ENCODE measurements at regions not wholly inside any gene's neighbourhood (a gene's known extent, or its start where the extent isn't known, plus 50 kb on each side); places are given as distances from the start of the nearest gene placed in this dataset.
"Not testable (repeated sequence)": the region's sequence is repeated elsewhere in the genome, so short reads cannot be mapped to it uniquely, and the experiment has no call there.

DNA sequence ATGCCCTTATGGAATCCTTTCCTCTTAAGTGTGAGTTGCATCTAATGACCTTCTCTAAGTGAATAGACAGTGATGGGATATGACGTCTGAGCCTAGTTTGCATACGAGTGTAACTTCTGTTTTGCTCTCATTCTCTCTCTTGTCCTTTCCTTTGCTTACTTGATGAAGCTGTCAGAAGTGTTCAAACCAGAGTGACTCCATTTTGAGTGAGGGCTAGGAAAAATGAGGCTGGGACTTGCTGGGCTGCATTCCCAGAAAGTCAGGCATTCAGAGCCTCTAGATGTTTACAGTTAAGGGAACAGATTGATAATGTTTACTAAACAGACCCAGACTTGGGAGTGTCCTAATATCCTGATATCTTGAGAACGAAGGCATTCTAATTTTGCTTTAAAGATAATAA lies 311.2 kb upstream of the SOX4 start:
- DNase-seq, result not testable (repeated sequence)

DNA sequence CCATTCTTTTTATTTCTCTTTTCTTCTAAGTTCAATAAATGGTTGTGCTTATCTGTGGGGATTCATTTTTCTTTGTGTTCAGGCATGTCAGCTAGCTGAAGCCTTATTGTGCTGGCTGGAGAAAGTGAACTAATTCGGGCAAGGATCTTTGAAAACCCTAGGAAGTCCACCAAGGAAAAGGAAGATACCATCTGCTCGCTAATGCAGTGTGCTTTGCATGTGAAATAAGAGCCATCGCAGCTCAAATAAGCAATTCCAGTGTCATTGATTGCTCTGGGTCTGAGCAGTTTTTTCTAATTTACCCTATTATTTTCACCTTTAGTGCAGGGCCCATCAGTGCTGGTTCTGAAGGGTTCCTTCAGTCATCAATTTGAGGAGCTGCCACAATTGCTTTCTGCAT lies 309.4 kb upstream of the SOX4 start:
- no peak for DNase-seq

DNA sequence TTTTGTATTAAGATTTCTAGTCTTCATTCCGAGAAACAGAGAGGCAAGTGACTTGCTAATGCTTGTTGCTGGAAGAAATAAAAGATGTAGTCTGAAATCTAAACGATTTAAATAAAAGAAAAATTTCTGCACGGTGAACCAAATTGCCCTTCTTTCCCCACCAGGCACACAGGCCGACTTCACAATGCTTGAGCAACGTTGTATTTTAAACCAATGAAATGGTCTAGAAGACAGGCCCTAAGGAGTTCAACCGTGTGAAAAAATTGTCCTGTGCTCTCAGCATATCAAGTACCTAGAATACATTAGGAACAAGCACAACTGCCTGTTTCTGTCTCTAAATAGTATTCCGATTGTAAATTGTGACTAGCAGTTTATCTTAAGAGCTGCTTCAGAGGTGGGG lies 308.8 kb upstream of the SOX4 start:
- DNase-seq, result no peak

DNA sequence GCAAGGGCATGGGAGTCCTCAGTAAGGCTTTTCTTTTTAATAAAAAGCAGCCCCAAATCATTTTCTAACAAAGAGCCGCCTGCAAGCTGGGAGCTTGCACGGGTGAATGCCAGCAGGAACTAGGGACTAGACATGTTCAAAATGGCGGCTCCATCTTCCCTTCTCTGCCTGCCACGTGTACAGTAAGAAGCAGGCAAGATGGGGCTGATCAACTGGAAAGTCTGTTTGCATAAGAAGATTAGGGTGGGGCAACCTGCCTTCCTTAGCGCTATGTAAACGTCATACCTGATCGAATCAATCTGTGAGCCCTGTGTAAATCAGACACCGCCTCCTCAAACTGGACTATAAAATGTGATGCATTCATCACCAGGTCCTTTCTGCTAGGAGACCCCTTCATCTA lies 299.4 kb upstream of the SOX4 start:
- DNase-seq, result no peak

DNA sequence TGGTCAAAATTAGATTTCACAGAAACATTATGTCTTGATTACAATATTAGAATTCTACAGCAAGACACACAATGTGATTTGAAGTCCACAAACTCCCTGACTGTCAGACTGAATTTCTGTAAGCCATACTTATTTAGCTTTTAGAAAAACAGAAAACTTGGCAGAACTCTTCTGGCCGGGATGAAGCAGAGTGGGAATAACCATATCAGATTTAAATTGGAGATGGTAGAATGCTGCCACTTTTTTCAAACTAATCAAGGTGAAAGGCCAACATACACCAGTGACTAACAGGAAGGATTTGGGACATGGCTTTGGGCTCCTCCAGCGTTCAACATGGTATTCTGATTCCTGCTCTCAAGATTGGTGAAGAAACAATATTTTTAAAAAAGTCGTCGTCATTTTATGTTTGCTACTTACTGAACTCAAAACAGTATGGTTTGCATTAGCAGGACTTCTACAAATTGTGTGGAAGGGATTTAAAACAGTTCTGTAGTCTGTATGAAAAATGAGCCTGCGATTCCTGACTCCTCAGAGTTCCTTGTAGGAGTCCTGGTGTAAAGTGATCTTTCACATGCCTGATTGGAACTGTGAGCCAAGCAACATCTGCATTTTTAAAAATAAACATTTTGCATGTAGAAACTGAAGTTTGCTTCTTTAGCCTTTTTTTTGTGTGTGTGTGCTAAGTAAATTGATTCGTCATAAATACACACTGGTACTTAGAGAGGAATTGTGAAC lies 297.9 kb upstream of the SOX4 start:
- no peak for DNase-seq

DNA sequence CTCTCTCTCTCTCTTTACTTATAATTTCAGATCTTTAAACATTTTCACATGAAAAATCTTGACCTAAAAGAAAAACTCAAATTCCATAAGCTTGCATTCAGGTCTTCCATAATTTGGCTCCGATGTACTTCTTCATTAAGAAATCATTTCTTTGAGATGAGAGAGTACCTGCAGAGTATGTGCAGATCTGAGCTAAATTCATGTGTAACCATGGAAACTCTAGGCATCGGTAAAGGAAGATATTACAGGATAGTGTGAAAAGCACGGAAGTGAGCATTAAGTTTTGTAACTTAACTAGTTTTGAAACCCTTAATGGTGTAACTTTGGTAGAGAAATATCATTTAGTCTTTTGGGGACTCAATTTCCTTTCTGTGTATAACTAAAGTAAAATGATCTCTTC lies 295.9 kb upstream of the SOX4 start:
- DNase-seq, result no peak

DNA sequence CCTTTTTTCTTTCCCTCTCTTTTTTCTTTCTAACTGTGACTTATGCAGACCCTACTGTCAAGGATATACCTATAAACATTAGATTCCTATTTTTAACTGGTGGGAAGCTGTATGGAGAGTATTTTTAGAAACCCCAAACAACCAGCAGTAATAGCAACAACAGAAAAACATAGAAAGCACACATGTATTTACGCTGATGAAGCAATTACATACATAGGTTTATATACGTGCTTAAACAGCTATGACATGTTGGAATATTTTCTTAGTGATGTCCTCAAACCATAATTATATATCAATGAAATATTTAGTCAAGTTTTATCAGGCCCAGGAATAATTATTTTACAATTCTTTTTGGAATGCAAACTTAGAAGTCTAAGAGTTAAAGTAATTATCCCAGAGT lies 294.3 kb upstream of the SOX4 start:
- no peak for DNase-seq

DNA sequence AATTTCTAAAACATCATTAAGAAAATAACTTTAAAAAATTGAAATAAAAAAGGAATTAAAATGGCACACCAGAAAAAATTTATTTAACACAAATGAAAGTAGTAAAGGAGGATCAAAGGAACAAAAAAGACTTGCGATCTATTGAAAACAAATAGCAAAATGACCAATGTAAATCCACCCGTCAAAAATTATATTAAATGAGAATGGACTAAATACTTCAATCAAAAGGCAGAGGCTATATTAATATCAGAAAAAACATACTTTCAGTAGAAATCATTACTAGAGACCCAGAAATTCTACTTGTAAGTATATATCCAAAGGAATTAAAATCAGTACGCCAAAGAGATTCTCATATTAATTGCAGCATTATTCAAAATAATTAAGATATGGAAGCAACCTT lies 293.1 kb upstream of the SOX4 start:
- DNase-seq, result no peak

DNA sequence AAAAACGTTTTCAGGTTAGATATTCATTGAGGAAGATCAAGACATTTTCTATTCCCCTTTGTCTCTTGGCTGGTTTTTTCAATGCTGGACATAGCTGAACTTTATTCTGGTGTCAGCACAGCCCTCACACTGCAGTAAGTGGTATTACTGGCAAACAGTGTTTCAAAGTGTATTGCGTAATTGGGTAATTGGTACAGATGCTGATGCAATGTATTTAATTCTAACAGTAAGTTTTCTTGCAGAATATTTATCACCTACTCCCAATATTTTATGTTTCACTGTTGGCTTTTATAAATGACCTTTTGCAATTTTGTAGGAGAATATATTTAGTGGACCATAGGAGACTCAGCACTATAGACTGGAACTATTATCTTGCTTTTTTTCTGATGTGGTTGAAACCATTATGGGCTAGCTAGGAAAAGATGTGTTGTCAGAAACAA lies 287.6 kb upstream of the SOX4 start:
- DNase-seq, result no peak

DNA sequence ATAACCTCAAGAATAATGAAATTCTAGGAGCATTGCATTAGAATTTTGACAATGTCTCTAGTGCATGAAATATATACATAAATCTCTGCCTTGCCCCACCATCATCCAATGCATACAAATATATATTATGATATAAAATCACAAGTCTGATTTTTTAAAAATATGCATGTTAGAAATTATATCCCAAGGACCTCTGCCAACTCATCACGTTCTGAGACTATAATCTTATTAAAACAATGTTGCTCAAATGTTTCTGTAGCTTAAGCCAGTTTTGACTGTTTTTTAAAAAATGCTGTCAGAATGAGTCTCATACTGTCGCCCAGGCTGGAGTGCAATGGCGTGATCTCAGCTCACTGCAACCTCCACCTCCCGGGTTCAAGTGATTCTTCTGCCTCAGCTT lies 287.0 kb upstream of the SOX4 start:
- no peak for DNase-seq

DNA sequence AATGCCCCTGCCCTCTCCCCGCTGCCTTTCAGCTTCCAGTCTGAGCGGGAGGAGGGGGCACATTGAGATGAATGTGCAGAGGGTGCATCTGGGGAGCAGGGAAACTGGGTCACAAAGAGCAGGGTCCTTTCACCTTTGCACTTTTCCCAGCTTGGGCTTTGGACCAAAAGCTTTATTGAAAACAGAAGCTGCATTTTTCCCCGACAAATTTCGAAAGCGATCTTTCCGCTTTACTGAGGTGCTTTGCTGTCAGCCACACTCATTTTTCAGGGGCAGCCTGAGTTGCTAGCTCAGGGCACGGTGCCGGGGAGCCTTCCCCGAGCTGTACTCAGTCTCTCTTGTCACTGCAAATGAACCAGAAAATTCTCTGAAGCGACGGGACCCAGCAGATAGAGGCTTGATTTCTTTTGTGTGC lies 283.7 kb upstream of the SOX4 start:
- DNase-seq, result no peak

DNA sequence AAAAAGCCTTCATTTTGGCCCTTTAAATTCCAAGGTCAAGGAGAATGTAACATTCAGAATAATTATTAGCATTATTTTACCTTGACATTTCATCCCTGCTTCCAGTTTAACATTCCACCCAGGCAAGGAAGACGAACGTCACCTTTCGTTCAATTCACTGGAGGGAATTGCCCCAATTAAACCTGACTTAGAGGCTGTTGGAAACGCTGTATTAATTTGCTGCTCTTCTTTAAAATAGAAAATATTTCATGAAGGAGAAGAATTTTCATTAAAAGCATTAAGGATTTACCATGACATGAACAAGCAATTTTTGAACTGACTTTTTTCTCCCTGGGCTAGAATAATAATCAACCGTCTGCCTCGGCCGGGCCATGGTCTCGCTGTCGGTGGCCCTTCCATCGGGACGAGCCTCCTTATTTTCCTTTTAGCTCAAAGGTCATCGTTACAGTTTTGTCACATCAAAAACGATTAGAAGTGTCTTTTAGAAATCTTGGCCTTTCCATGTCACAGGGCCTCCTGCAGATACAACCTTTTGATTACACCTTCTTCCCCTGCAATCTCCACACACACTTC lies 282.9 kb upstream of the SOX4 start:
- no peak for DNase-seq

DNA sequence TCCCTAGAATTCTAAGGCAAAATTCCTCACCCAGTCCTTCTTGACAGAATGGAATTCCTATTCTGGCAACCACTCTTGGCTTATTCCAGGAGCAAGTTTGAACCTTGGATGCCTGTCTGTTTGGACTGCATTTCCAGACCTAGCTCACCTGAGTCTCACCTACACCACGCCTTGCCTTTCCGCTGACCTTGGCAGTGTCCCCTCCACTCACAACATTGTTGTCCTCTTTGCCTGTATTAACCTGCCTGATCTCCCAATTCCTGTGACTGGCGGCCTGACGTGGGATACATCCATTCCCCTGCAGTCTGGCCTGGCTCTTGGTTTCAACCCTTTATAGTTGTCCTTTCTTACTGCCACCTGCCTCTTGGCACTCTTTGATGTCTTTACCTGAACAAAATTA lies 281.4 kb upstream of the SOX4 start:
- no peak for DNase-seq

DNA sequence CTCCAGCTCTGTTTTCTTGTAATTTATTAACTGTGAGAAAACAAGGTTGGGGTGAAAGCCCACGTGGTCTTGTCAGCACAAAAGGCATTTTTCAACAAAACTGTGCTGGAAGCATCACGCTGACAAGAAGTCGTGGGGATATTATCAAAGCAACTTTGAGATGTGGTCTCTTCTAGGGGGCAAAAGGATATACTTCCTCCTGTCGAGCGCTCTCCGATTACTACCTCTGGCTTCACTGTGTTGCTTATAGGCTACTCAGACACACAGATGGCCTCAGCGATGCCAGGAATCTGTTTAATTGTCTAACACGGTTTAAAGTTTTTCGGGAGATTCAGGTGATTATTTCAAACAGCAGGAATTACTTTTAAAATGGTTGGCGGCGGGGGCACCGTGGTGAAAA lies 275.9 kb upstream of the SOX4 start:
- no peak for DNase-seq

DNA sequence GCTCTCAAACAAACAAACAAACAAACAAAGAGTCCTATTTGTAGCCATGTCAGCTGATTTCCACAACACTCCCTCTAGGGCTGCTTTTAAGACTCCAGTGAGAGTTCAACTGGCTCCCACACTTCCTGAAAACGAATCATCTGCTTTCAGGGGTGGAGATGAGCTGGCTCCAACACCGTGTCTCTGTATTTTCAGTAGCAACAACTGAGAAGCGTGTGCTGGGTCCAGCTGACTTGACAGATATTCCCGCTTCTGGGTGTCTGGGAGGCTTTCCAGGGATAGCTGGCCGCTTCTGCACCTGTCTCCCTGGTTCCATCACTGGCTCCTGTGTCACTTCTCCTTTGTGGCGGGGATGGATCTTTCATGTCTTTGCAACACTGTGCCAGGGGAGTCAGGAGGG lies 272.5 kb upstream of the SOX4 start:
- DNase-seq, result no peak

DNA sequence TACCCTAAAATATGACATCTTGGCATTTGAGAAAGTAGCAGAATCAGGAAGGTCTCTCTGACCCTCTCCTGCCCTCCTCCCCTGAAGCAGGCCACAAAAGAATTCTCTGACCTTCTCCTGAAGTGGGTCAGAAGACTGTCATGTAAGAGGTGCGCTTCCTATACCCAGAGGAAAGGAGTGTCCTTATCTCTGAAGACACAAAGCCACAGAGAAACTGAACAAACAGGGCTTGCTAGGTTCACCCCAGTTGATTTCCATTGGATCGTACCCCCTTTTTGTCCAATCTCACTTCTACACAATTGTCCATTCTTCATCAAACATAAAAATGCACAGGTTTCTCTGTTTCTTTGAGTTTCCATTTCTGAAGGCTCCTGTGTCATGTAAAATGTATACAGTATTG lies 272.0 kb upstream of the SOX4 start:
- DNase-seq, result no peak

DNA sequence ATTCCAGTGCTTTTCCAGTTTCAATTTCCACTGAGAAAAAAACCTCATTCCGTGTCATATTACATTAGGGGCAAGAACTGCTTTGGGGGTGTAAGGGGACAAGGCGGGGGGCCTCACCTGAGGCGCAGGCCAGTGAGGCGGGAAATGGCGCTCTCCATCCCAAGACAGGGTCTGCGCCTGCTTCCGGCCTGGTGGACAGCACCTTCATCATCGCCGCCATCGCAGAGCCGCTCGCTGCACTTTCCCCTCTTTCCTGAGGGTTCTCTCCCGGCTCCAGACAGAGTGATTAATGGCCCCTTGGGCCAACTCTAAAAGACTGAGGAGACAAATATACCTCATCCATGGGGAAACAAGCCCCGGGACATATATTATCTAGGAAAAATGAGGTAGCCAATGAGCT lies 270.0 kb upstream of the SOX4 start:
- no peak for DNase-seq

DNA sequence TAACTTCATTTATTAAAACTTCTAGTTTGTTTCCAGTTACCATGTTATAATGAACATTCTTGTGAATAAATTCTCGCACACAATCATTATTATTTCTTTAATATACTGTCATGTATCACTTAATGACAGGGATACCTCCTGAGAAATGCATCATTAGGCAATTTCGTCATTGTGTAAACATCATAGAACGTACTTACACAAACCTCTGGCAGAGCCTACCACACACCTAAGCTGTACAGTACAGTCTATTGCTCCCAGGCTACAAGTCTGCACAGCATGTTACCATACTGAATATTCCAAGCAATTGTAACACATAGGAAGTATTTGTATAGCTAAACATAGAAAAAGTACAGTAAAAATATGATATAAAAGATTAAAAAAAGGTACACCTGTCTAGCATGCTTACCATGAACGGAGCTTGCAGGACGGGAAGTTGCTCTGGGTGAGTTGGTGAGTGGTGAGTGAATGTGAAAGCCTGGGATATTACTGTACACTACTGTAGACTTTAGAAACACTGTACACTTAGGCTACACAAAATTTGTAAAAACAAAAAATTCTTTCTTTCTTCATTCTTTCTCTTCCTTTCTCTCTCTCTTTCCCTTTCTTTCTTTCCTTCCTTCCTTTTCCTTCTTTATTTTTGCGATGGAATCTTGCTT lies 268.2 kb upstream of the SOX4 start:
- DNase-seq, result no peak

DNA sequence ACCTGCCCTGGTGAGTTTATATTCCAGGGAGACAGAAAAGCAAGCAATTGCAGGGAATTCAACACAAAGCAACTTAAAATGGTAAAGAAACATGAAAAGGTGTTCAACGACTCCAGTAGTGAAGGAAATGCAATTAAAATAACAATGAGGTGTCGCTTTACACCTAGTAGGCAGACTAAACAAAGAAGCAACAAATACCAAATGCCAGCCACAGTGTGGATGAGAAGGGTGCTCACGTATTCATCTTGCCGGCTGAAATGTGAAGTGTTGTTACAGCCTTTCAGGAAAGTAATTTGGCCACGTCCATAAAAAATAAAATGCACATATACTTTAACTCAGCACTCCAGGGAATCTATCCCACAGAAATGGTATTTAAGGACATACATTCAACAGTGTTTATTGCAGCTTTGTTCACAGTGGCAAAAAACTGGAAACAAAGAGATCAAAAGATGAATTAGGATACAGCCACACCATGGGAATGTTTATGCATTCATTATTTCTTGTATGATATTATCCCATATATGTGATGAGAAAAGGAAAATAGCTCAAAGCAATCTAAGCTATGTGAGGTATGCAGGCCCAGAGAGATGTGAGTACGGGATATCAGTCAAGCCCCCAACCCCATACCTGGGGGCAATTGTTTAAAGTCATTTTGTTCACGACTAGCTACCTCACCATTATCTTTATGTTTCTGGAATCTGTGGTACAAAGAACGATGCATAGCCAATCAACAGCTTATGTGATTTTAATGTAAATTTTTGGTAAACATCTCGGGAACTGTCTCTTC lies 266.0 kb upstream of the SOX4 start:
- DNase-seq, result no peak

DNA sequence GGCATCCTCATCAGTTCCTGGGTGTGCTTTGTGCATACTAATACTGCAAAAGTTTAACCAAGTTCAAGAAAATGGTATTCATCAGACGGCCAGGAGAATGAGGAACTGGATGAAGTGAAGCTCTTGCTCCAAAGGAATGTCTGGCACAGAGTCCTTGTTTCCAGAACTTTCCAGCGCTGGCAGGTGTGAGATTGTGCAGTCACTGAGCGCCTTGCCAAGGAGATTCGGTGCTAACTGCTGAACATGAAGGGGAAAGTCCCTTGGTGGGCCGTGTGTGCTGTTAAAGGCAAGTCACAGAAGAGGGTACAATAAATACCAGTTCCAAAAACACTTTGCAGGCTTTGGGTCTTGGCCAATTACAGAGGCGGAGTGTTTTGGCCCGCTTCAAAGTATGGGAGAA lies 262.3 kb upstream of the SOX4 start:
- no peak for DNase-seq

DNA sequence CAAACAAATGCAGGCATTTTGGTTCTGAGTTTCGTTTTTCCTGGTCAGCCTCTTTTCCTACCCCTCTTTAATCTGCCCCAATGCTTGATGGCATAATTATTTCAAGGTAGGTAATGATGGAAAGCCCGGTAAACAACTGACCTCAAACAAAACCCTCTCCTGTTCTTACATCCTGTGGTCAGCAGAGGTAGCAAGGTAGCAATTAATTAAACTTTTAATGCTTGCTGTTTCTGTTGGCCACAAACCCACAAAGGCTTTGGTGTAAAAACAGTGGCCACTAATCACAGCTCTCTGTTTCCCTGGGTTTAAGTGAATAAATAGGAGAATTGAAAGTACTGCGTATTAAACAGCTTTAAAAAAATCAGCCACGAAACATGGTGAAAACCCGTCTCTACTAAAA lies 261.5 kb upstream of the SOX4 start:
- DNase-seq, result no peak

DNA sequence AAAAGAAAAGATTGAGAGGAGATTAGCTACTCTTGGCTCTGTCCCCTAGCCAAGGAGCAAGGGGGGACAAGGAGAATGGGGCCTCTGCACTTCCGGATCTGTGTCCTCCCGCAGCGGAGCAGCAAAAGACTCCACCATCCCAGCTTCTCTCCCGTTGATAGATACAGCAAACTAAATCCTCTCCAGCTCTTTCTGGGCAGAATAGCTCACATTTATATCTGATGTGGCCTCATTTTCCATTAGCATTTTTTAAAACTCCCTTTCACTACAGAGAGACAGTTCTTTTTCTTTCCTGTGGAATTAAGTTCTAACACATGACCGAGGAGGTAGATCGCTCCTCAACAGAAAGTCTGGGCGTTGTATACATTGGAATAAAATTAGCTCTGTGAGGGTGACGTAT lies 260.9 kb upstream of the SOX4 start:
- DNase-seq, result no peak

DNA sequence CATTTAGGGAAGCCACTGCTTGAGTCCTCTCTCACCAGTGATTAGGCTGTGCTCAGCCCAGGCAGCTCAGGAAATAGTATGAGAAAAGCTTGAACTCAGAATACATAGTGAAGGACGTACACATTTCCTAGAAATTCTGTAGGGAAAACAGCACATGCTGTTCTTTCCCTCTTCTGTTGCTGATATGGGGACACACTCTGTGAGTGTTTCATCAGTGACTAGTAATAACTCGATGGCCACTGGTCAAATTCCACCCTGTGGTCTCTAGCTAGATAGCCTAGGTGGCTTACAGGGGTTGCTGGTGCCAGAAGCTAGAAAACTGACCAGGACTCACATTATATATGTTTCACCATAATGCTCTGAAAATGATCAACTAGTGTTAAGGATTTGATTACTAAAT lies 259.8 kb upstream of the SOX4 start:
- no peak for DNase-seq

DNA sequence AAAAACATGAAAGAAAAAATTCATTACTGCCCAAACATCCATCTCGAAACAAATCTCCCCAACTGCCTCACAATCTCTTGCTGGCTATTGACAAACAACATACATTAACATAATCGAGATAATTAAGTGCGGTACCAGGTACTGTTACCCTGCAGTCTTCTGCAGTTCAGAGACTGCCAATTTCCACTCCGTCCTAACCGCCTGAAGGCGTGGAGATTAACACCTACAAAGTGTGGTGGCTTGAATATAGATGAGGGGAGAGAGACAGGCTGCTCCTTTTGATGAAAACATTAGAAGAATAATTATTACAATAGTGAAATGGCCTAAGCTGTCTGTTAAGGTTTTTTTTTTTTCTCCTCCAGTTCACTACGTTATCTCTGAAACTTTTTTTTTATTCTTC lies 258.9 kb upstream of the SOX4 start:
- DNase-seq, result no peak

Measured in CD4-positive, alpha-beta T cell treated with Interleukin-10 for 1 hour (primary cell).